ENCODE measurements at regions not wholly inside any gene's neighbourhood (a gene's known extent, or its start where the extent isn't known, plus 50 kb on each side); places are given as distances from the start of the nearest gene placed in this dataset.

- TF ChIP-seq POLR2A (IDR thresholded peaks at IDR 0.05) (no peak), POLR2AphosphoS5 (IDR thresholded peaks at IDR 0.05) (no peak), EP300 (IDR thresholded peaks at IDR 0.05) (no peak)
- TF ChIP-seq, protein P1, sequence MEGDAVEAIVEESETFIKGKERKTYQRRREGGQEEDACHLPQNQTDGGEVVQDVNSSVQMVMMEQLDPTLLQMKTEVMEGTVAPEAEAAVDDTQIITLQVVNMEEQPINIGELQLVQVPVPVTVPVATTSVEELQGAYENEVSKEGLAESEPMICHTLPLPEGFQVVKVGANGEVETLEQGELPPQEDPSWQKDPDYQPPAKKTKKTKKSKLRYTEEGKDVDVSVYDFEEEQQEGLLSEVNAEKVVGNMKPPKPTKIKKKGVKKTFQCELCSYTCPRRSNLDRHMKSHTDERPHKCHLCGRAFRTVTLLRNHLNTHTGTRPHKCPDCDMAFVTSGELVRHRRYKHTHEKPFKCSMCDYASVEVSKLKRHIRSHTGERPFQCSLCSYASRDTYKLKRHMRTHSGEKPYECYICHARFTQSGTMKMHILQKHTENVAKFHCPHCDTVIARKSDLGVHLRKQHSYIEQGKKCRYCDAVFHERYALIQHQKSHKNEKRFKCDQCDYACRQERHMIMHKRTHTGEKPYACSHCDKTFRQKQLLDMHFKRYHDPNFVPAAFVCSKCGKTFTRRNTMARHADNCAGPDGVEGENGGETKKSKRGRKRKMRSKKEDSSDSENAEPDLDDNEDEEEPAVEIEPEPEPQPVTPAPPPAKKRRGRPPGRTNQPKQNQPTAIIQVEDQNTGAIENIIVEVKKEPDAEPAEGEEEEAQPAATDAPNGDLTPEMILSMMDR (IDR thresholded peaks at IDR 0.05) = no peak
Measured at GRCh38 chr17:53765129-53765528, 57.6 kb upstream of the KIF2B start.

All from stomach (tissue), 4 donors.